ENCODE measurements at regions not wholly inside any gene's neighbourhood (a gene's known extent, or its start where the extent isn't known, plus 50 kb on each side); places are given as distances from the start of the nearest gene placed in this dataset.

GRCh38 chr7:13715534-13715933, 273.9 kb downstream of the ETV1 start:
- H3K4me1 ChIP-seq (ENCODE audit: control insufficient read depth in 2 of 2, insufficient read depth in 1 of 2, low read depth in 1 of 2, low read length in 2 of 2) = no peaks in the 10 kb centered on the region
- H3K18ac ChIP-seq (ENCODE audit: low read length) = no peak overlapping the region
- H3K4me3 ChIP-seq (ENCODE audit: low read length in 2 of 2) = no peak overlapping the region
- H3K4me2 ChIP-seq (ENCODE audit: insufficient read depth, low read length, poor library complexity, severe bottlenecking) = no peak overlapping the region
- H3K14ac ChIP-seq (ENCODE audit: low read length) = no peak overlapping the region
- no peak overlapping the region for H3K23ac ChIP-seq (ENCODE audit: low read depth, low read length, poor library complexity)
- no peaks in the 10 kb centered on the region for H3K79me1 ChIP-seq (ENCODE audit: low read depth, low read length)
- no peak overlapping the region for H4K8ac ChIP-seq (ENCODE audit: low read depth, low read length)
- no peak overlapping the region for H2BK120ac ChIP-seq (ENCODE audit: low read depth, low read length)
- H2AK5ac ChIP-seq (ENCODE audit: low read depth, low read length) = no peak overlapping the region
- no peaks in the 10 kb centered on the region for H3K27me3 ChIP-seq (ENCODE audit: control insufficient read depth in 3 of 3, insufficient read depth in 3 of 3, low read depth in 1 of 3, low read length in 3 of 3)
- H3K36me3 ChIP-seq (replicated peaks in 1 of 2; ENCODE audit: control insufficient read depth in 2 of 2, insufficient read depth in 2 of 2, low read length in 2 of 2) = no peaks in the 10 kb centered on the region
- H3K4ac ChIP-seq (ENCODE audit: low read length) = no peak overlapping the region
- H3K9me3 ChIP-seq (replicated peaks in 1 of 2; ENCODE audit: control insufficient read depth in 2 of 2, insufficient read depth in 1 of 2, low read depth in 1 of 2, low read length in 2 of 2) = no peaks in the 10 kb centered on the region
- no peak for DNase-seq (ENCODE audit: low spot score)
- no peak overlapping the region for H2BK5ac ChIP-seq (ENCODE audit: low read length)
- no peak overlapping the region for H2BK15ac ChIP-seq (ENCODE audit: low read length)
- no CpG with 5 or more reads among the region's 1 CpG for WGBS, 2 donors (ENCODE audit: extremely low coverage in 2 of 2, insufficient read length in 2 of 2, insufficient replicate concordance in 1 of 2)
- H4K91ac ChIP-seq (ENCODE audit: low read depth, low read length, poor library complexity) = no peak overlapping the region
- no peak overlapping the region for H3K27ac ChIP-seq (replicated peaks; ENCODE audit: low read length)
- H2BK12ac ChIP-seq (ENCODE audit: low read length) = no peak overlapping the region
- no peak overlapping the region for H3K9ac ChIP-seq (ENCODE audit: low read depth, low read length, poor library complexity)
- no peak overlapping the region for H2AFZ ChIP-seq (ENCODE audit: low read length)

- Histone ChIP-seq H3K4me3 (ENCODE audit: low read length in 2 of 2) (no peak overlapping the region), H2BK12ac (ENCODE audit: low read length) (no peak overlapping the region), H2AFZ (ENCODE audit: low read length) (no peak overlapping the region), H3K4me1 (ENCODE audit: control insufficient read depth in 2 of 2, insufficient read depth in 1 of 2, low read depth in 1 of 2, low read length in 2 of 2) (no peaks in the 10 kb centered on the region), H3K79me1 (ENCODE audit: low read depth, low read length) (no peaks in the 10 kb centered on the region), H2BK120ac (ENCODE audit: low read depth, low read length) (no peak overlapping the region), H2AK5ac (ENCODE audit: low read depth, low read length) (no peak overlapping the region), H4K8ac (ENCODE audit: low read depth, low read length) (no peak overlapping the region), H2BK5ac (ENCODE audit: low read length) (no peak overlapping the region), H3K4ac (ENCODE audit: low read length) (no peak overlapping the region), H3K9ac (ENCODE audit: low read depth, low read length, poor library complexity) (no peak overlapping the region), H3K18ac (ENCODE audit: low read length) (no peak overlapping the region), H2BK15ac (ENCODE audit: low read length) (no peak overlapping the region), H3K23ac (ENCODE audit: low read depth, low read length, poor library complexity) (no peak overlapping the region), H3K36me3 (replicated peaks in 1 of 2; ENCODE audit: control insufficient read depth in 2 of 2, insufficient read depth in 2 of 2, low read length in 2 of 2) (no peaks in the 10 kb centered on the region), H3K9me3 (replicated peaks in 1 of 2; ENCODE audit: control insufficient read depth in 2 of 2, insufficient read depth in 1 of 2, low read depth in 1 of 2, low read length in 2 of 2) (no peaks in the 10 kb centered on the region), H3K4me2 (ENCODE audit: insufficient read depth, low read length, poor library complexity, severe bottlenecking) (no peak overlapping the region), H3K27ac (replicated peaks; ENCODE audit: low read length) (no peak overlapping the region), H4K91ac (ENCODE audit: low read depth, low read length, poor library complexity) (no peak overlapping the region), H3K14ac (ENCODE audit: low read length) (no peak overlapping the region), H3K27me3 (ENCODE audit: control insufficient read depth in 3 of 3, insufficient read depth in 3 of 3, low read depth in 1 of 3, low read length in 3 of 3) (no peaks in the 10 kb centered on the region)
- DNase-seq (ENCODE audit: low spot score) = no peak
- no CpG with 5 or more reads among the region's 2 CpGs for WGBS, 2 donors (ENCODE audit: extremely low coverage in 2 of 2, insufficient read length in 2 of 2, insufficient replicate concordance in 1 of 2)
Measured at GRCh38 chr7:13717031-13717430, 272.4 kb downstream of the ETV1 start.

- H3K4me1 ChIP-seq (ENCODE audit: control insufficient read depth in 2 of 2, insufficient read depth in 1 of 2, low read depth in 1 of 2, low read length in 2 of 2) = no peaks in the 10 kb centered on the region
- H3K9me3 ChIP-seq (replicated peaks in 1 of 2; ENCODE audit: control insufficient read depth in 2 of 2, insufficient read depth in 1 of 2, low read depth in 1 of 2, low read length in 2 of 2) = no peaks in the 10 kb centered on the region
- H3K14ac ChIP-seq (ENCODE audit: low read length) = no peak overlapping the region
- H2BK120ac ChIP-seq (ENCODE audit: low read depth, low read length) = no peak overlapping the region
- WGBS, 2 donors (ENCODE audit: extremely low coverage in 2 of 2, insufficient read length in 2 of 2, insufficient replicate concordance in 1 of 2) = no CpG with 5 or more reads among the region's 8 CpGs
- no peak overlapping the region for H3K4me2 ChIP-seq (ENCODE audit: insufficient read depth, low read length, poor library complexity, severe bottlenecking)
- H3K27ac ChIP-seq (replicated peaks; ENCODE audit: low read length) = no peak overlapping the region
- H2BK5ac ChIP-seq (ENCODE audit: low read length) = no peak overlapping the region
- no peaks in the 10 kb centered on the region for H3K79me1 ChIP-seq (ENCODE audit: low read depth, low read length)
- H3K18ac ChIP-seq (ENCODE audit: low read length) = no peak overlapping the region
- no peak overlapping the region for H4K91ac ChIP-seq (ENCODE audit: low read depth, low read length, poor library complexity)
- H3K4me3 ChIP-seq (ENCODE audit: low read length in 2 of 2) = no peak overlapping the region
- no peak overlapping the region for H3K4ac ChIP-seq (ENCODE audit: low read length)
- H3K9ac ChIP-seq (ENCODE audit: low read depth, low read length, poor library complexity) = no peak overlapping the region
- H2AK5ac ChIP-seq (ENCODE audit: low read depth, low read length) = no peak overlapping the region
- no peak overlapping the region for H2BK12ac ChIP-seq (ENCODE audit: low read length)
- H3K27me3 ChIP-seq (ENCODE audit: control insufficient read depth in 3 of 3, insufficient read depth in 3 of 3, low read depth in 1 of 3, low read length in 3 of 3) = no peaks in the 10 kb centered on the region
- no peaks in the 10 kb centered on the region for H3K36me3 ChIP-seq (replicated peaks in 1 of 2; ENCODE audit: control insufficient read depth in 2 of 2, insufficient read depth in 2 of 2, low read length in 2 of 2)
- H2AFZ ChIP-seq (ENCODE audit: low read length) = no peak overlapping the region
- H4K8ac ChIP-seq (ENCODE audit: low read depth, low read length) = no peak overlapping the region
- no peak for DNase-seq (ENCODE audit: low spot score)
- no peak overlapping the region for H2BK15ac ChIP-seq (ENCODE audit: low read length)
- no peak overlapping the region for H3K23ac ChIP-seq (ENCODE audit: low read depth, low read length, poor library complexity)
Measured at GRCh38 chr7:13724191-13724976, 265.1 kb downstream of the ETV1 start.

- Histone ChIP-seq H3K4me1 (ENCODE audit: control insufficient read depth in 2 of 2, insufficient read depth in 1 of 2, low read depth in 1 of 2, low read length in 2 of 2) (no peaks in the 10 kb centered on the region), H3K4me2 (ENCODE audit: insufficient read depth, low read length, poor library complexity, severe bottlenecking) (no peak overlapping the region), H2AFZ (ENCODE audit: low read length) (no peak overlapping the region), H2AK5ac (ENCODE audit: low read depth, low read length) (no peak overlapping the region), H3K14ac (ENCODE audit: low read length) (no peak overlapping the region), H3K27ac (replicated peaks; ENCODE audit: low read length) (no peak overlapping the region), H3K23ac (ENCODE audit: low read depth, low read length, poor library complexity) (no peak overlapping the region), H3K79me1 (ENCODE audit: low read depth, low read length) (no peaks in the 10 kb centered on the region), H2BK5ac (ENCODE audit: low read length) (no peak overlapping the region), H3K36me3 (replicated peaks in 1 of 2; ENCODE audit: control insufficient read depth in 2 of 2, insufficient read depth in 2 of 2, low read length in 2 of 2) (no peaks in the 10 kb centered on the region), H2BK120ac (ENCODE audit: low read depth, low read length) (no peak overlapping the region), H3K9me3 (replicated peaks in 1 of 2; ENCODE audit: control insufficient read depth in 2 of 2, insufficient read depth in 1 of 2, low read depth in 1 of 2, low read length in 2 of 2) (no peaks in the 10 kb centered on the region), H2BK12ac (ENCODE audit: low read length) (no peak overlapping the region), H3K4ac (ENCODE audit: low read length) (no peak overlapping the region), H4K91ac (ENCODE audit: low read depth, low read length, poor library complexity) (no peak overlapping the region), H4K8ac (ENCODE audit: low read depth, low read length) (no peak overlapping the region), H3K9ac (ENCODE audit: low read depth, low read length, poor library complexity) (no peak overlapping the region), H3K4me3 (ENCODE audit: low read length in 2 of 2) (no peak overlapping the region), H3K27me3 (ENCODE audit: control insufficient read depth in 3 of 3, insufficient read depth in 3 of 3, low read depth in 1 of 3, low read length in 3 of 3) (no peaks in the 10 kb centered on the region), H3K18ac (ENCODE audit: low read length) (no peak overlapping the region), H2BK15ac (ENCODE audit: low read length) (no peak overlapping the region)
- no peak for DNase-seq (ENCODE audit: low spot score)
- WGBS, 2 donors (ENCODE audit: extremely low coverage in 2 of 2, insufficient read length in 2 of 2, insufficient replicate concordance in 1 of 2) = no CpG with 5 or more reads among the region's 6 CpGs
Measured at GRCh38 chr7:13724977-13725566, 264.4 kb downstream of the ETV1 start.

Measured in neuronal stem cell (in vitro differentiated cells).